Keratinocyte (primary cell): ENCODE measurements at regions not wholly inside any gene's neighbourhood (a gene's known extent, or its start where the extent isn't known, plus 50 kb on each side); places are given as distances from the start of the nearest gene placed in this dataset.
"Not testable (repeated sequence)": the region's sequence is repeated elsewhere in the genome, so short reads cannot be mapped to it uniquely, and the experiment has no call there.

Source experiments
- DNase-seq: peaks from one replicate; pipeline ENCODE4 v3.0.0-alpha.2; 2011; ENCODE audit warnings: low read depth, missing footprints, low spot score
- FAIRE-seq: peaks from 2 replicates; lab custom pipeline; 2011; peaks lifted over from hg19 to GRCh38; lab: Jason Lieb, UNC
- H2AFZ ChIP-seq: 2 replicates; pipeline ENCODE4 v1.6.0; 2012; ENCODE audit warnings: low read length, control low read depth, inconsistent platforms; ENCODE audit not compliant: control insufficient read depth
- H3K27ac ChIP-seq: 2 replicates; pipeline ENCODE4 v1.5.1; 2011; ENCODE audit warnings: low read length; ENCODE audit not compliant: control insufficient read depth, insufficient read depth
- H3K27me3 ChIP-seq: 3 replicates; pipeline ENCODE4 v1.6.0; 2011; ENCODE audit warnings: low read length; ENCODE audit not compliant: control insufficient read depth, insufficient read depth; ENCODE audit errors: extremely low read depth
- H3K36me3 ChIP-seq, 2 experiments: 2 replicates in 1 of 2; 3 replicates in 1 of 2; pipeline ENCODE4 v1.5.1; 2011; ENCODE audit warnings: low read length in 2 of 2, mild to moderate bottlenecking in 1 of 2; ENCODE audit not compliant: control insufficient read depth in 2 of 2, insufficient read depth in 2 of 2; ENCODE audit errors: extremely low read depth in 1 of 2
- H3K4me1 ChIP-seq: 3 replicates; pipeline ENCODE4 v1.5.1; 2011; ENCODE audit warnings: low read length; ENCODE audit not compliant: control insufficient read depth, insufficient read depth; ENCODE audit errors: extremely low read depth
- H3K4me2 ChIP-seq: 3 replicates; pipeline ENCODE4 v1.6.0; 2011; ENCODE audit warnings: low read depth, low read length; ENCODE audit not compliant: control insufficient read depth, insufficient read depth; ENCODE audit errors: extremely low read depth
- H3K4me3 ChIP-seq, 3 experiments: fragments of 200-600 bp in 1 of 3; sonication (generic) in 1 of 3; 2 replicates in 2 of 3; 3 replicates in 1 of 3; pipeline ENCODE4 v1.5.1; 2011 to 2016; ENCODE audit warnings: low read length in 3 of 3, mild to moderate bottlenecking in 3 of 3, control low read depth in 2 of 3, inconsistent platforms in 1 of 3, low read depth in 1 of 3, mixed read lengths in 1 of 3, mixed run types in 1 of 3, moderate library complexity in 1 of 3; ENCODE audit not compliant: control insufficient read depth in 2 of 3, insufficient read depth in 2 of 3; ENCODE audit errors: extremely low read depth in 1 of 3
- H3K79me2 ChIP-seq: 2 replicates; pipeline ENCODE4 v1.6.0; 2012; ENCODE audit warnings: low read length; ENCODE audit not compliant: control insufficient read depth, insufficient read depth
- H3K9ac ChIP-seq: 3 replicates; pipeline ENCODE4 v1.6.0; 2011; ENCODE audit warnings: low read length; ENCODE audit not compliant: control insufficient read depth, insufficient read depth; ENCODE audit errors: extremely low read depth
- H3K9me1 ChIP-seq: 3 replicates; pipeline ENCODE4 v1.6.0; 2011; ENCODE audit warnings: low read length; ENCODE audit not compliant: control insufficient read depth, insufficient read depth; ENCODE audit errors: extremely low read depth
- H3K9me3 ChIP-seq: 2 replicates; pipeline ENCODE4 v1.5.1; 2012; ENCODE audit warnings: low read depth, low read length; ENCODE audit not compliant: control insufficient read depth
- H4K20me1 ChIP-seq: 3 replicates; pipeline ENCODE4 v1.6.0; 2011; ENCODE audit warnings: low read length; ENCODE audit not compliant: control insufficient read depth, insufficient read depth; ENCODE audit errors: extremely low read depth
- EZH2 ChIP-seq: IDR thresholded peaks from one replicate; pipeline ENCODE4 v1.6.1; 2012; ENCODE audit warnings: inconsistent platforms, mild to moderate bottlenecking, low read length, moderate library complexity
- dilution Hi-C: fragments of 300-500 bp; cut with MboI; formaldehyde crosslinking; loops from one replicate; pipeline ENCODE4 v1.7.0; 2020; ENCODE audit warnings: low sequenced_read_pairs; ENCODE audit not compliant: extremely low pct_ligation_motif_present
- TF ChIP-seq, protein P1 (sequence below), 3 experiments: IDR thresholded peaks in 1 of 3; conservative IDR thresholded peaks in 1 of 3; optimal IDR thresholded peaks in 1 of 3; 2 replicates in 2 of 3; 3 replicates in 1 of 3; pipeline versions ENCODE3 to v1.5.1; 2011; ENCODE audit warnings: low read length in 3 of 3, mild to moderate bottlenecking in 3 of 3, moderate library complexity in 2 of 3, control low read depth in 1 of 3, inconsistent platforms in 1 of 3; ENCODE audit not compliant: insufficient read depth in 2 of 3; ENCODE audit errors: extremely low read depth in 1 of 3

DNA sequence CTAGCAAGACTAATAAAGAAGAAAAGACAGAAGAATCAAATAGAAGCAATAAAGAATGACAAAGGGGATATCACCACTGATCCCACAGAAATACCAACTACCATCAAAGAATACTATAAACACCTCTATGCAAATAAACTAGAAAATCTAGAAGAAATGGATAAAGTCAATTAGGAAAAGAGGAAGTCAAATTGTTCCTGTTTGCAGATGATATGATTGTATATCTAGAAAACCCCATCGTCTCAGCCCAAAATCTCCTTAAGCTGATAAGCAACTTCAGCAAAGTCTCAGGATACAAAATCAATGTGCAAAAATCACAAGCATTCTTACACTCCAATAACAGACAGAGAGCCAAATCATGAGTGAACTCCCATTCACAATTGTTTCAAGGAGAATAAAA lies 133.0 kb downstream of the ZFAND4 start:
- H3K9ac ChIP-seq, H3K27ac ChIP-seq, H3K4me3 ChIP-seq, H3K9me1 ChIP-seq, H3K79me2 ChIP-seq, H4K20me1 ChIP-seq, H3K36me3 ChIP-seq, DNase-seq, FAIRE-seq, H2AFZ ChIP-seq, H3K27me3 ChIP-seq, H3K4me1 ChIP-seq, dilution Hi-C loops, H3K4me2 ChIP-seq, H3K9me3 ChIP-seq: not testable (repeated sequence)

DNA sequence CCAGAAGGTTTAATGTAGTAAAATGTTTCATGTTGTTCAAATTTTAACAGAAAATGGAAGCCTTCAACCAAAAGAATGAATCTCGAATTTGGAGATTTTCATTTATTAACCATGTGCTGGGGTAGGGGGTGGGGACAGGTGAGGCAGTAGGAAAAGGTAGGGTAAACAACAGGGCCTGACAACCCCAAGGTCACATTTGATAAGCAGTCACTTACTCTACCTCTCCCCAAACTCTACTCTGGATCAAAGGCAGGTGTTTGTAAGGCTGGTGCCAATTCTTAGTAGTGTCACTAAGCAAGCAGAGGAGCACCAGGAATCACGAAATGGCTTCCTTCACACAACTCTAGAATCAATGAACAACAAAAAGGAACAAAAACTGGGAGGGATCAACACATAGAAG lies 138.0 kb downstream of the ZFAND4 start:
- TF ChIP-seq, protein P1, sequence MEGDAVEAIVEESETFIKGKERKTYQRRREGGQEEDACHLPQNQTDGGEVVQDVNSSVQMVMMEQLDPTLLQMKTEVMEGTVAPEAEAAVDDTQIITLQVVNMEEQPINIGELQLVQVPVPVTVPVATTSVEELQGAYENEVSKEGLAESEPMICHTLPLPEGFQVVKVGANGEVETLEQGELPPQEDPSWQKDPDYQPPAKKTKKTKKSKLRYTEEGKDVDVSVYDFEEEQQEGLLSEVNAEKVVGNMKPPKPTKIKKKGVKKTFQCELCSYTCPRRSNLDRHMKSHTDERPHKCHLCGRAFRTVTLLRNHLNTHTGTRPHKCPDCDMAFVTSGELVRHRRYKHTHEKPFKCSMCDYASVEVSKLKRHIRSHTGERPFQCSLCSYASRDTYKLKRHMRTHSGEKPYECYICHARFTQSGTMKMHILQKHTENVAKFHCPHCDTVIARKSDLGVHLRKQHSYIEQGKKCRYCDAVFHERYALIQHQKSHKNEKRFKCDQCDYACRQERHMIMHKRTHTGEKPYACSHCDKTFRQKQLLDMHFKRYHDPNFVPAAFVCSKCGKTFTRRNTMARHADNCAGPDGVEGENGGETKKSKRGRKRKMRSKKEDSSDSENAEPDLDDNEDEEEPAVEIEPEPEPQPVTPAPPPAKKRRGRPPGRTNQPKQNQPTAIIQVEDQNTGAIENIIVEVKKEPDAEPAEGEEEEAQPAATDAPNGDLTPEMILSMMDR (optimal IDR thresholded peaks at IDR 0.05 in 1 of 3, IDR thresholded peaks at IDR 0.05 in 1 of 3, conservative IDR thresholded peaks at IDR 0.05 in 1 of 3; ENCODE audit: extremely low read depth in 1 of 3, insufficient read depth in 2 of 3, low read length in 3 of 3): no peak
- TF ChIP-seq EZH2: no peak
- no peaks in the 10 kb centered on the region for H3K36me3 ChIP-seq
- H3K9me3 ChIP-seq: no peaks in the 10 kb centered on the region
- H3K79me2 ChIP-seq: no peaks in the 10 kb centered on the region
- FAIRE-seq (no peak), DNase-seq (no peak)
- no peak overlapping the region for H3K9ac ChIP-seq
- no peak overlapping the region for H3K4me3 ChIP-seq
- H3K27ac ChIP-seq: no peak overlapping the region
- H4K20me1 ChIP-seq: no peaks in the 10 kb centered on the region
- no peaks in the 10 kb centered on the region for H3K27me3 ChIP-seq
- no peak overlapping the region for H2AFZ ChIP-seq
- no peak overlapping the region for H3K4me2 ChIP-seq
- dilution Hi-C loops: no loop called here
- H3K9me1 ChIP-seq: no peaks in the 10 kb centered on the region
- no peaks in the 10 kb centered on the region for H3K4me1 ChIP-seq

DNA sequence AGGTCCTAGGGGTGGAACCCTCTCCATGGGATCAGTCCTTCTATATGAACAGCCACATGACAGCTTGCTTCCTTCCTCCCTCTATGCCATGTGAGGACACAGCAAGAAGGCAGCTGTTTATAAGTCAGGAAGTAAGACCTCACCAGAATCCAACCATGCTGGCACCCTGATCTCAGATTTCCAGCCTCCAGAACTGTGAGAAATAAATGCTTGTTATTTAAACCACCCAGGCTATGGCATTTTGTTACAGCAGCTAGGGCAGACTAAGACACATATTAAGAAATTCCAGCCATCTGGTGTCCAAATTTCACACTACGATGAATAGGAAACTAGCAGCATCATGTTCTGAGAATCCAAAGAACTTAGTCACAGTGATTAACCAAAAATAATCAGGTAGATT lies 140.1 kb downstream of the ZFAND4 start:
- Histone ChIP-seq H3K27ac (no peak overlapping the region), H3K4me1 (no peaks in the 10 kb centered on the region), H3K4me2 (no peak overlapping the region), H3K36me3 (no peaks in the 10 kb centered on the region), H3K79me2 (no peaks in the 10 kb centered on the region), H3K27me3 (no peaks in the 10 kb centered on the region), H2AFZ (no peak overlapping the region), H3K9me1 (no peaks in the 10 kb centered on the region), H4K20me1 (no peaks in the 10 kb centered on the region), H3K9ac (no peak overlapping the region), H3K9me3 (no peaks in the 10 kb centered on the region), H3K4me3 (no peak overlapping the region)
- TF ChIP-seq, protein P1 (optimal IDR thresholded peaks at IDR 0.05 in 1 of 3, IDR thresholded peaks at IDR 0.05 in 1 of 3, conservative IDR thresholded peaks at IDR 0.05 in 1 of 3; ENCODE audit: extremely low read depth in 1 of 3, insufficient read depth in 2 of 3, low read length in 3 of 3): no peak
- TF ChIP-seq EZH2: no peak
- DNase-seq (no peak), FAIRE-seq (no peak)
- dilution Hi-C loops: no loop called here
